Muscle layer of colon (tissue), 2 donors: ENCODE measurements at regions not wholly inside any gene's neighbourhood (a gene's known extent, or its start where the extent isn't known, plus 50 kb on each side); places are given as distances from the start of the nearest gene placed in this dataset.
"Not testable (repeated sequence)": the region's sequence is repeated elsewhere in the genome, so short reads cannot be mapped to it uniquely, and the experiment has no call there.

Source experiments
- H3K27ac ChIP-seq: one replicate; pipeline ENCODE4 v1.7.0; 2013; ENCODE audit warnings: low read depth, mild to moderate bottlenecking, low read length, moderate library complexity
- H3K27me3 ChIP-seq, 2 donors: one replicate each; pipeline ENCODE4 v1.7.0; 2013; ENCODE audit warnings: low read length in 2 of 2, mild to moderate bottlenecking in 2 of 2; ENCODE audit not compliant: insufficient read depth in 2 of 2, control insufficient read depth in 1 of 2
- H3K36me3 ChIP-seq: one replicate; pipeline ENCODE4 v1.7.0; 2013; ENCODE audit warnings: mild to moderate bottlenecking, low read length; ENCODE audit not compliant: insufficient read depth
- H3K4me1 ChIP-seq: one replicate; pipeline ENCODE4 v1.7.0; 2013; ENCODE audit warnings: mild to moderate bottlenecking, low read length; ENCODE audit not compliant: insufficient read depth
- H3K4me3 ChIP-seq, 2 donors: one replicate each; pipeline ENCODE4 v1.7.0; 2013; ENCODE audit warnings: low read length in 2 of 2, low read depth in 1 of 2, mild to moderate bottlenecking in 1 of 2, moderate library complexity in 1 of 2
- H3K9ac ChIP-seq: one replicate; pipeline ENCODE4 v1.7.0; 2013; ENCODE audit warnings: low read length
- H3K9me3 ChIP-seq: one replicate; pipeline ENCODE4 v1.7.0; 2013; ENCODE audit warnings: mild to moderate bottlenecking, low read length
- donor health status: abdominal sarcoma.
- donor health status: Adenocarcinoma of cecum.

- Histone ChIP-seq H3K4me3 (no peak overlapping the region), H3K9ac (no peak overlapping the region), H3K27ac (no peak overlapping the region), H3K4me1 (no peaks in the 10 kb centered on the region), H3K9me3 (peaks cover 5% of the 10 kb centered on the region), H3K27me3 (peaks cover 4 to 6% of the 10 kb centered on the region in 2 donors), H3K36me3 (no peaks in the 10 kb centered on the region)
Observed at GRCh38 chr10:123270806-123271205, 116.6 kb downstream of the BUB3 start.

GRCh38 chr10:123272171-123272570 is 118.0 kb downstream of the BUB3 start:
- Histone ChIP-seq H3K4me3 (no peak overlapping the region), H3K36me3 (no peaks in the 10 kb centered on the region), H3K9me3 (peaks cover 9% of the 10 kb centered on the region), H3K27ac (no peak overlapping the region), H3K9ac (no peak overlapping the region), H3K27me3 (peaks cover 4 to 6% of the 10 kb centered on the region in 2 donors), H3K4me1 (no peaks in the 10 kb centered on the region)

GRCh38 chr10:123274306-123275135 is 120.3 kb downstream of the BUB3 start:
- Histone ChIP-seq H3K9me3 (peaks cover 9% of the 10 kb centered on the region), H3K36me3 (no peaks in the 10 kb centered on the region), H3K4me1 (no peaks in the 10 kb centered on the region), H3K4me3 (no peak overlapping the region), H3K9ac (no peak overlapping the region), H3K27me3 (peaks cover 4 to 6% of the 10 kb centered on the region in 2 donors), H3K27ac (no peak overlapping the region)

GRCh38 chr10:123275136-123275564 is 120.9 kb downstream of the BUB3 start:
- Histone ChIP-seq H3K4me1 (no peaks in the 10 kb centered on the region), H3K36me3 (no peaks in the 10 kb centered on the region), H3K27me3 (peaks cover 4 to 6% of the 10 kb centered on the region in 2 donors), H3K4me3 (no peak overlapping the region), H3K9me3 (peaks cover 9% of the 10 kb centered on the region), H3K9ac (no peak overlapping the region), H3K27ac (no peak overlapping the region)

GRCh38 chr10:123278445-123278844 is 124.2 kb downstream of the BUB3 start:
- no peaks in the 10 kb centered on the region for H3K4me1 ChIP-seq
- peaks cover 9% of the 10 kb centered on the region for H3K9me3 ChIP-seq
- H3K27ac ChIP-seq, result no peak overlapping the region
- no peaks in the 10 kb centered on the region for H3K36me3 ChIP-seq
- peaks cover 0 to 6% of the 10 kb centered on the region in 2 donors for H3K27me3 ChIP-seq
- H3K9ac ChIP-seq, result no peak overlapping the region
- H3K4me3 ChIP-seq, result no peak overlapping the region

GRCh38 chr10:123283371-123283770 is 129.2 kb downstream of the BUB3 start:
- not testable (repeated sequence) for H3K27ac ChIP-seq, H3K4me1 ChIP-seq, H3K36me3 ChIP-seq, H3K9ac ChIP-seq, H3K4me3 ChIP-seq, H3K27me3 ChIP-seq, H3K9me3 ChIP-seq

- H3K4me1 ChIP-seq, result no peaks in the 10 kb centered on the region
- H3K4me3 ChIP-seq, result no peak overlapping the region
- H3K27ac ChIP-seq, result no peak overlapping the region
- H3K9me3 ChIP-seq, result no peaks in the 10 kb centered on the region
- H3K36me3 ChIP-seq, result no peaks in the 10 kb centered on the region
- H3K9ac ChIP-seq, result no peak overlapping the region
- no peaks in the 10 kb centered on the region for H3K27me3 ChIP-seq
Observed at GRCh38 chr10:123284022-123284421, 129.8 kb downstream of the BUB3 start.

GRCh38 chr10:123287594-123288247 is 133.5 kb downstream of the BUB3 start:
- no peaks in the 10 kb centered on the region for H3K27me3 ChIP-seq
- no peak overlapping the region for H3K4me3 ChIP-seq
- no peaks in the 10 kb centered on the region for H3K36me3 ChIP-seq
- no peaks in the 10 kb centered on the region for H3K9me3 ChIP-seq
- no peak overlapping the region for H3K9ac ChIP-seq
- H3K27ac ChIP-seq, result no peak overlapping the region
- no peaks in the 10 kb centered on the region for H3K4me1 ChIP-seq

GRCh38 chr10:123289432-123289831 is 135.2 kb downstream of the BUB3 start:
- no peaks in the 10 kb centered on the region for H3K9me3 ChIP-seq
- no peaks in the 10 kb centered on the region for H3K27me3 ChIP-seq
- no peaks in the 10 kb centered on the region for H3K36me3 ChIP-seq
- H3K4me3 ChIP-seq, result no peak overlapping the region
- no peak overlapping the region for H3K9ac ChIP-seq
- no peak overlapping the region for H3K27ac ChIP-seq
- no peaks in the 10 kb centered on the region for H3K4me1 ChIP-seq

- H3K4me1 ChIP-seq, result no peaks in the 10 kb centered on the region
- no peak overlapping the region for H3K27ac ChIP-seq
- no peak overlapping the region for H3K9ac ChIP-seq
- no peaks in the 10 kb centered on the region for H3K9me3 ChIP-seq
- H3K36me3 ChIP-seq, result no peaks in the 10 kb centered on the region
- H3K27me3 ChIP-seq, result no peaks in the 10 kb centered on the region
- H3K4me3 ChIP-seq, result no peak overlapping the region
Observed at GRCh38 chr10:123294109-123294508, 139.9 kb downstream of the BUB3 start.

GRCh38 chr10:123294886-123295285 is 140.7 kb downstream of the BUB3 start:
- Histone ChIP-seq H3K4me3 (no peak overlapping the region), H3K9me3 (no peaks in the 10 kb centered on the region), H3K27ac (no peak overlapping the region), H3K36me3 (no peaks in the 10 kb centered on the region), H3K27me3 (no peaks in the 10 kb centered on the region), H3K4me1 (no peaks in the 10 kb centered on the region), H3K9ac (no peak overlapping the region)
